ENCODE measurements at regions not wholly inside any gene's neighbourhood (a gene's known extent, or its start where the extent isn't known, plus 50 kb on each side); places are given as distances from the start of the nearest gene placed in this dataset.
"Not testable (repeated sequence)": the region's sequence is repeated elsewhere in the genome, so short reads cannot be mapped to it uniquely, and the experiment has no call there.

- Histone ChIP-seq H3K27ac (ENCODE audit: insufficient read depth in 1 of 2, low read depth in 1 of 2, low read length in 2 of 2, poor library complexity in 1 of 2, severe bottlenecking in 2 of 2) (no peak overlapping the region), H3K36me3 (ENCODE audit: control insufficient read depth in 4 of 4, insufficient read depth in 4 of 4, low read length in 3 of 4) (no peaks in the 10 kb centered on the region), H3K4me3 (ENCODE audit: control insufficient read depth in 1 of 7, extremely low read depth in 1 of 7, insufficient read depth in 4 of 7, low read depth in 2 of 7, low read length in 6 of 7) (no peak overlapping the region), H3K4me1 (ENCODE audit: control extremely low read depth in 1 of 4, control insufficient read depth in 4 of 4, insufficient read depth in 4 of 4, low read length in 3 of 4) (no peaks in the 10 kb centered on the region), H3K27me3 (replicated peaks in 2 of 5; ENCODE audit: control insufficient read depth in 4 of 5, insufficient read depth in 5 of 5, low read length in 4 of 5) (no peaks in the 10 kb centered on the region), H3K9me3 (ENCODE audit: control extremely low read depth in 1 of 5, control insufficient read depth in 4 of 5, insufficient read depth in 2 of 5, low read depth in 1 of 5, low read length in 4 of 5) (no peaks in the 10 kb centered on the region)
- no CpG with 5 or more reads among the region's 2 CpGs for WGBS (ENCODE audit: insufficient coverage)
- POLR2A ChIA-PET: no interaction called here
- DNase-seq: no peak
- CTCF ChIA-PET: no interaction called here
Measured at GRCh38 chr13:47719164-47719563, 281.9 kb downstream of the SUCLA2 start.

DNA sequence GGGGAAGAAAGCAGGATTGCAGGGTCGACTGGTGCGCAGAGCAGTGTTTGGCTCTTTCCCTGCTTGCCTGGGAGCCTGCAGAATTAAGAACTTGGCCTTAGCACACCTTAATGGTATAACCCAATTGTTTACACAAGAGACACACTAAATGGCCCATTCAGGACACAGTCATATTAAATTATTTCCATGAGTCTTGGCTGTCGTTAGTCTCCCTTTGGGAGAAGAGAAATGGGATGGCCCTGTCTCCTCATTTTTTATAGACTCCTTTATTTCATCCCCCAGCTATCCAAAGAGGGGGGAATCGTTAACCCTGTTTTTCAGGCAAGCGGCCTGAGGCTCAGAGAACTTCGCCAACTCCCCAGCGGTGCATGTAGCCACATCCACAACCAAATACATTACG, 282.5 kb downstream of the SUCLA2 start:
- DNase-seq: no peak
- ChIA-PET CTCF (no interaction called here), POLR2A (no interaction called here)
- 83% methylated on average over 4 of the region's 8 CpGs for WGBS (ENCODE audit: insufficient coverage)
- H3K4me1 ChIP-seq (ENCODE audit: control extremely low read depth in 1 of 4, control insufficient read depth in 4 of 4, insufficient read depth in 4 of 4, low read length in 3 of 4): no peaks in the 10 kb centered on the region
- H3K9me3 ChIP-seq (ENCODE audit: control extremely low read depth in 1 of 5, control insufficient read depth in 4 of 5, insufficient read depth in 2 of 5, low read depth in 1 of 5, low read length in 4 of 5): no peaks in the 10 kb centered on the region
- H3K4me3 ChIP-seq (ENCODE audit: control insufficient read depth in 1 of 7, extremely low read depth in 1 of 7, insufficient read depth in 4 of 7, low read depth in 2 of 7, low read length in 6 of 7): no peak overlapping the region
- no peaks in the 10 kb centered on the region for H3K27me3 ChIP-seq (replicated peaks in 2 of 5; ENCODE audit: control insufficient read depth in 4 of 5, insufficient read depth in 5 of 5, low read length in 4 of 5)
- no peak overlapping the region for H3K27ac ChIP-seq (ENCODE audit: insufficient read depth in 1 of 2, low read depth in 1 of 2, low read length in 2 of 2, poor library complexity in 1 of 2, severe bottlenecking in 2 of 2)
- H3K36me3 ChIP-seq (ENCODE audit: control insufficient read depth in 4 of 4, insufficient read depth in 4 of 4, low read length in 3 of 4): no peaks in the 10 kb centered on the region

DNA sequence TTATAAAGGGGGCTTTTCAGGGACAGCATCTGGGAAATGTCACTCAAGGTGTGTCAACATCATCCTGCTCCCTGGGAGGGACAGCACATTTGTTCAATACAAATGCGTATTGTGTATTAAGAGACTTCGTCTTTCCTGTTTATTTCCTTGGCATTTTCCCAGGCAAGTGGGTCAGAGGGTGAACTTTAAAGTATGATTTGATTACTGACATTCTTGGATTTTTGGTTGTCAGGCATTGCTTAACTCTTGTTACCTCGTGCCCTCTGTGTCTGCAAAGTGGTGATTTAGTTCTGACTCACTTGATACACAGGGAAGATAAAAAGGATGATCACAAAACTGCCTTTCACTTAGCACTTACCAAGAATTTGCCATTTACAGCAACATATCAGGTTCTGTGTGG, 292.7 kb downstream of the SUCLA2 start:
- ChIA-PET CTCF (no interaction called here), POLR2A (no interaction called here)
- no peaks in the 10 kb centered on the region for H3K36me3 ChIP-seq (ENCODE audit: control insufficient read depth in 4 of 4, insufficient read depth in 4 of 4, low read length in 3 of 4)
- no peak overlapping the region for H3K4me3 ChIP-seq (ENCODE audit: control insufficient read depth in 1 of 7, extremely low read depth in 1 of 7, insufficient read depth in 4 of 7, low read depth in 2 of 7, low read length in 6 of 7)
- H3K27me3 ChIP-seq (replicated peaks in 2 of 5; ENCODE audit: control insufficient read depth in 4 of 5, insufficient read depth in 5 of 5, low read length in 4 of 5): no peaks in the 10 kb centered on the region
- WGBS (ENCODE audit: insufficient coverage): 81% methylated on average over 3 of the region's 3 CpGs
- no peaks in the 10 kb centered on the region for H3K4me1 ChIP-seq (ENCODE audit: control extremely low read depth in 1 of 4, control insufficient read depth in 4 of 4, insufficient read depth in 4 of 4, low read length in 3 of 4)
- no peak overlapping the region for H3K27ac ChIP-seq (ENCODE audit: insufficient read depth in 1 of 2, low read depth in 1 of 2, low read length in 2 of 2, poor library complexity in 1 of 2, severe bottlenecking in 2 of 2)
- DNase-seq: no peak
- no peaks in the 10 kb centered on the region for H3K9me3 ChIP-seq (ENCODE audit: control extremely low read depth in 1 of 5, control insufficient read depth in 4 of 5, insufficient read depth in 2 of 5, low read depth in 1 of 5, low read length in 4 of 5)

- ChIA-PET CTCF (no interaction called here), POLR2A (no interaction called here)
- no peak for DNase-seq
- no peaks in the 10 kb centered on the region for H3K27me3 ChIP-seq (replicated peaks in 2 of 5; ENCODE audit: control insufficient read depth in 4 of 5, insufficient read depth in 5 of 5, low read length in 4 of 5)
- 90% methylated on average over 2 of the region's 3 CpGs for WGBS (ENCODE audit: insufficient coverage)
- H3K36me3 ChIP-seq (ENCODE audit: control insufficient read depth in 4 of 4, insufficient read depth in 4 of 4, low read length in 3 of 4): no peaks in the 10 kb centered on the region
- H3K27ac ChIP-seq (ENCODE audit: insufficient read depth in 1 of 2, low read depth in 1 of 2, low read length in 2 of 2, poor library complexity in 1 of 2, severe bottlenecking in 2 of 2): no peak overlapping the region
- H3K9me3 ChIP-seq (ENCODE audit: control extremely low read depth in 1 of 5, control insufficient read depth in 4 of 5, insufficient read depth in 2 of 5, low read depth in 1 of 5, low read length in 4 of 5): no peaks in the 10 kb centered on the region
- H3K4me1 ChIP-seq (ENCODE audit: control extremely low read depth in 1 of 4, control insufficient read depth in 4 of 4, insufficient read depth in 4 of 4, low read length in 3 of 4): no peaks in the 10 kb centered on the region
- no peak overlapping the region for H3K4me3 ChIP-seq (ENCODE audit: control insufficient read depth in 1 of 7, extremely low read depth in 1 of 7, insufficient read depth in 4 of 7, low read depth in 2 of 7, low read length in 6 of 7)
Measured at GRCh38 chr13:47707414-47707813, 293.7 kb downstream of the SUCLA2 start.

DNA sequence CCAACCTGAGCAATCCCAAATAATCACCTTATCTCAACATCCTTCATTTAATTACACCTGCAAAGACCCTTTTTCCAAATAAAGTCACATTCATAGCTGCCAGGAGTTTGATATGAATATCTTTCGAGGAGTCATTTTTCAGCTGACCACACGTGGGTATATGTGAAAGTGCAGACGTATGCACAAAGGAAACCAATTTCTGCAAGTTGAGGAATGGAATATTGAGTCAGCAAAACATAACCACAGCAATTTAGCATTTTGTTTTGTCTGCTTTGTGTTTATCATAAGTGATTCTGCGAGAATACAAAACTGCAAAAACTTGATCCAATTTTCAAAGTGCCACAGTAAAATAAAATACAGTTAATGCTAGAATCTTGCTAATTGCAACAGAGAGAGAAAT, 295.9 kb downstream of the SUCLA2 start:
- no CpG with 5 or more reads among the region's 4 CpGs for WGBS (ENCODE audit: insufficient coverage)
- POLR2A ChIA-PET: no interaction called here
- Histone ChIP-seq H3K36me3 (ENCODE audit: control insufficient read depth in 4 of 4, insufficient read depth in 4 of 4, low read length in 3 of 4) (no peaks in the 10 kb centered on the region), H3K9me3 (ENCODE audit: control extremely low read depth in 1 of 5, control insufficient read depth in 4 of 5, insufficient read depth in 2 of 5, low read depth in 1 of 5, low read length in 4 of 5) (no peaks in the 10 kb centered on the region), H3K27me3 (replicated peaks in 2 of 5; ENCODE audit: control insufficient read depth in 4 of 5, insufficient read depth in 5 of 5, low read length in 4 of 5) (no peaks in the 10 kb centered on the region), H3K4me3 (ENCODE audit: control insufficient read depth in 1 of 7, extremely low read depth in 1 of 7, insufficient read depth in 4 of 7, low read depth in 2 of 7, low read length in 6 of 7) (no peak overlapping the region), H3K27ac (ENCODE audit: insufficient read depth in 1 of 2, low read depth in 1 of 2, low read length in 2 of 2, poor library complexity in 1 of 2, severe bottlenecking in 2 of 2) (no peak overlapping the region), H3K4me1 (ENCODE audit: control extremely low read depth in 1 of 4, control insufficient read depth in 4 of 4, insufficient read depth in 4 of 4, low read length in 3 of 4) (no peaks in the 10 kb centered on the region)
- CTCF ChIA-PET: no interaction called here
- DNase-seq: no peak

- H3K27me3 ChIP-seq (replicated peaks in 2 of 5; ENCODE audit: control insufficient read depth in 4 of 5, insufficient read depth in 5 of 5, low read length in 4 of 5): no peaks in the 10 kb centered on the region
- CTCF ChIA-PET: no interaction called here
- DNase-seq: no peak
- no peaks in the 10 kb centered on the region for H3K9me3 ChIP-seq (ENCODE audit: control extremely low read depth in 1 of 5, control insufficient read depth in 4 of 5, insufficient read depth in 2 of 5, low read depth in 1 of 5, low read length in 4 of 5)
- 33% methylated on average over 1 of the region's 3 CpGs for WGBS (ENCODE audit: insufficient coverage)
- POLR2A ChIA-PET: no interaction called here
- H3K4me3 ChIP-seq (ENCODE audit: control insufficient read depth in 1 of 7, extremely low read depth in 1 of 7, insufficient read depth in 4 of 7, low read depth in 2 of 7, low read length in 6 of 7): no peak overlapping the region
- H3K36me3 ChIP-seq (ENCODE audit: control insufficient read depth in 4 of 4, insufficient read depth in 4 of 4, low read length in 3 of 4): no peaks in the 10 kb centered on the region
- H3K27ac ChIP-seq (ENCODE audit: insufficient read depth in 1 of 2, low read depth in 1 of 2, low read length in 2 of 2, poor library complexity in 1 of 2, severe bottlenecking in 2 of 2): no peak overlapping the region
- no peaks in the 10 kb centered on the region for H3K4me1 ChIP-seq (ENCODE audit: control extremely low read depth in 1 of 4, control insufficient read depth in 4 of 4, insufficient read depth in 4 of 4, low read length in 3 of 4)
Measured at GRCh38 chr13:47696674-47697073, 304.4 kb downstream of the SUCLA2 start.

DNA sequence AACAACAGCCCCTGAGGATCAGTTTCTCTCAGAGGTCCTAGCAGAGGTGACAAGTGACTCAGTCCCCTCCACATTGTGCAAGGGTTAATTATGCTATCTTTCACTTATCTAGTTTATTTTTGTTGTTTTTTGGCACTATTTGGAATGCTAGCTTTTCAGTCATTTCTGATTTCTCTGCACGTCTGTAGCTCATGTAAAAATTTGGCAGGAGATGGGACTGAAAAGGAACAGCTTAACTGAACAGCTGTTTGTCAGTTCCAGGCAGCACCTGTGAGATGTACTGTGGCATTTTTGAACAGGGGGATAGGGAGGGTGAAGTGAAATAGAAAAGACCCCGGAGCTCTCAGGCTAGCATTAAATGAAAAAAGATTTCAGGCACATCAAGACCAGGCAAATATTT, 313.5 kb downstream of the SUCLA2 start:
- POLR2A ChIA-PET: no interaction called here
- H3K36me3 ChIP-seq (ENCODE audit: control insufficient read depth in 4 of 4, insufficient read depth in 4 of 4, low read length in 3 of 4): no peaks in the 10 kb centered on the region
- no peaks in the 10 kb centered on the region for H3K27me3 ChIP-seq (replicated peaks in 2 of 5; ENCODE audit: control insufficient read depth in 4 of 5, insufficient read depth in 5 of 5, low read length in 4 of 5)
- 95% methylated on average over 2 of the region's 2 CpGs for WGBS (ENCODE audit: insufficient coverage)
- no peak overlapping the region for H3K27ac ChIP-seq (ENCODE audit: insufficient read depth in 1 of 2, low read depth in 1 of 2, low read length in 2 of 2, poor library complexity in 1 of 2, severe bottlenecking in 2 of 2)
- H3K4me3 ChIP-seq (ENCODE audit: control insufficient read depth in 1 of 7, extremely low read depth in 1 of 7, insufficient read depth in 4 of 7, low read depth in 2 of 7, low read length in 6 of 7): no peak overlapping the region
- no peaks in the 10 kb centered on the region for H3K4me1 ChIP-seq (ENCODE audit: control extremely low read depth in 1 of 4, control insufficient read depth in 4 of 4, insufficient read depth in 4 of 4, low read length in 3 of 4)
- no peak for DNase-seq
- peaks cover 0 to 4% (median 0%) of the 10 kb centered on the region in 5 experiments for H3K9me3 ChIP-seq (ENCODE audit: control extremely low read depth in 1 of 5, control insufficient read depth in 4 of 5, insufficient read depth in 2 of 5, low read depth in 1 of 5, low read length in 4 of 5)
- CTCF ChIA-PET: no interaction called here

GRCh38 chr13:47685156-47685555, 315.9 kb downstream of the SUCLA2 start:
- WGBS (ENCODE audit: insufficient coverage): no CpG with 5 or more reads among the region's 2 CpGs
- POLR2A ChIA-PET; H3K9me3 ChIP-seq (ENCODE audit: control extremely low read depth in 1 of 5, control insufficient read depth in 4 of 5, insufficient read depth in 2 of 5, low read depth in 1 of 5, low read length in 4 of 5); H3K36me3 ChIP-seq (ENCODE audit: control insufficient read depth in 4 of 4, insufficient read depth in 4 of 4, low read length in 3 of 4); H3K4me3 ChIP-seq (ENCODE audit: control insufficient read depth in 1 of 7, extremely low read depth in 1 of 7, insufficient read depth in 4 of 7, low read depth in 2 of 7, low read length in 6 of 7); H3K27ac ChIP-seq (ENCODE audit: insufficient read depth in 1 of 2, low read depth in 1 of 2, low read length in 2 of 2, poor library complexity in 1 of 2, severe bottlenecking in 2 of 2); H3K4me1 ChIP-seq (ENCODE audit: control extremely low read depth in 1 of 4, control insufficient read depth in 4 of 4, insufficient read depth in 4 of 4, low read length in 3 of 4); DNase-seq; H3K27me3 ChIP-seq (replicated peaks in 2 of 5; ENCODE audit: control insufficient read depth in 4 of 5, insufficient read depth in 5 of 5, low read length in 4 of 5); CTCF ChIA-PET: not testable (repeated sequence)

All from common myeloid progenitor, CD34-positive (primary cell).